PC-9 (cell line): ENCODE measurements at regions not wholly inside any gene's neighbourhood (a gene's known extent, or its start where the extent isn't known, plus 50 kb on each side); places are given as distances from the start of the nearest gene placed in this dataset.

ENCODE experiments used
- EZH2 ChIP-seq: fragments of 200-600 bp; sonication (generic); IDR thresholded peaks from 2 replicates; pipeline ENCODE4 v1.8.0; 2017; ENCODE audit warnings: antibody characterized with exemption, low read depth
- TF ChIP-seq, protein P1 (sequence below): fragments of 200-600 bp; sonication (generic); conservative IDR thresholded peaks from 2 replicates; pipeline ENCODE4 v1.6.1; 2017; ENCODE audit warnings: mixed run types, antibody characterized with exemption, mild to moderate bottlenecking, moderate library complexity

DNA sequence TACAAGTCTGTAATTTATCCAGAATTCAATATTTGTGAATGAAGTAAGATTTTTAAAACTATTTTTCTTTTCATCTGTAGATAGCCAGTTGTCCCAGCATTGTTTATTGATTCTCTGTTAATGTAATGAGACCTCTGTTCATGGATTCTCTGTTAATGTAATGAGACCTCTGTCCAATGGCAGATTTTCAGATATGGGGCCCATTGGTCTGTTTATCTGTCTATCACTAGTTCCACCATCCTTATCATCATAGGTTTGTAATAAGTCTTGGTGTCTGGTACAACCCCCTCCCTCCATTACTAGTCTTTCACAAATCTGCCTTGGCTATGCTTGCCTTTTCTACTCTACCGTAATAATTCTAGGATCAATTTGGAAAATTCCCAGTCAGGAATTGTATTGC, 276.6 kb downstream of the ARHGAP12 start:
- TF ChIP-seq EZH2 = no peak
- TF ChIP-seq, protein P1, sequence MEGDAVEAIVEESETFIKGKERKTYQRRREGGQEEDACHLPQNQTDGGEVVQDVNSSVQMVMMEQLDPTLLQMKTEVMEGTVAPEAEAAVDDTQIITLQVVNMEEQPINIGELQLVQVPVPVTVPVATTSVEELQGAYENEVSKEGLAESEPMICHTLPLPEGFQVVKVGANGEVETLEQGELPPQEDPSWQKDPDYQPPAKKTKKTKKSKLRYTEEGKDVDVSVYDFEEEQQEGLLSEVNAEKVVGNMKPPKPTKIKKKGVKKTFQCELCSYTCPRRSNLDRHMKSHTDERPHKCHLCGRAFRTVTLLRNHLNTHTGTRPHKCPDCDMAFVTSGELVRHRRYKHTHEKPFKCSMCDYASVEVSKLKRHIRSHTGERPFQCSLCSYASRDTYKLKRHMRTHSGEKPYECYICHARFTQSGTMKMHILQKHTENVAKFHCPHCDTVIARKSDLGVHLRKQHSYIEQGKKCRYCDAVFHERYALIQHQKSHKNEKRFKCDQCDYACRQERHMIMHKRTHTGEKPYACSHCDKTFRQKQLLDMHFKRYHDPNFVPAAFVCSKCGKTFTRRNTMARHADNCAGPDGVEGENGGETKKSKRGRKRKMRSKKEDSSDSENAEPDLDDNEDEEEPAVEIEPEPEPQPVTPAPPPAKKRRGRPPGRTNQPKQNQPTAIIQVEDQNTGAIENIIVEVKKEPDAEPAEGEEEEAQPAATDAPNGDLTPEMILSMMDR = no peak
